AG09309 (cell line): ENCODE measurements at regions not wholly inside any gene's neighbourhood (a gene's known extent, or its start where the extent isn't known, plus 50 kb on each side); places are given as distances from the start of the nearest gene placed in this dataset.

Source experiments
- DNase-seq: peaks from one replicate; pipeline ENCODE4 v3.0.0-alpha.2; 2010; ENCODE audit warnings: low read depth
- H3K4me3 ChIP-seq: 2 replicates; pipeline ENCODE4 v1.5.1; 2011; ENCODE audit warnings: mild to moderate bottlenecking, low read depth, low read length, moderate library complexity; ENCODE audit not compliant: control insufficient read depth
- CTCF ChIP-seq: IDR thresholded peaks from 2 replicates; pipeline ENCODE4 v1.5.1; 2011; ENCODE audit warnings: mild to moderate bottlenecking, low read depth, low read length, inconsistent platforms; ENCODE audit not compliant: insufficient read depth, control insufficient read depth; ENCODE audit errors: missing control alignments

DNA sequence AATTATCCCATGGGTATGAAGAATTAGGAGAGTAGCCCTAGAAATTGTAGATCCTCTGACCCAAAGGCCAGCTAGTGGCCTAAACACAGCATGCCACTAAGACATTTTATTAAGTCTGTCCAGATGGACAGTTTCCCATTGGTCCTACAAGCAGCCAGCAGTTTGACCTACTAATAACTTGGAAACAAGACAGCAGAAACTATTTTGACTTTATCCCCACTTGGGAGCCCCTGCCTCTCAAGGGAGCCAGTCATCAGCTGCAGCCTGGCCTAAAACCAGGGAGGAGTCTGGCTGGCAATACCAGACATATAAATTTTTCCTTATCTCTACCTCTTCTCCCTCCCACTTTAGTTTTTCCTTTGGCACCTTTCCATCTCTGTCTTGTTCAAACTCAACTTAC is 222.6 kb upstream of the KCTD3 start:
- TF ChIP-seq CTCF = no peak
- H3K4me3 ChIP-seq = no peak overlapping the region
- DNase-seq = no peak

DNA sequence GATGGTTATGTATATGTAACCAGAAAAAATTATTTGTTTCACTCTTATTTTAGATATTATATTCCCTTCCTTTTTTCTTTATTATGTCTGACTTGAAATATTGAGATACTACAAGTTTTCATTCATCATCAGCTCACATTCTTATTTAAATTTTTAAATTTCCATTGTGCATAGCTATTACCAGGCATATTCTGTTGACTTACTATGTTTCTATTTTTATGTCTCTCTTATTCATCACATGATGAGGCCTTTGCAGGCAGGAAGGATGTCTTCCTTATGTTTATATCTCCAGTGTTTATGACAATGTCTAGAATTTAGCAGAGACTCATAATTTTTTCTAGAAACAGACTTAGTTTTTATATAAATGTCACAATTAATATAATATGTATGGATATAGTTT is 221.9 kb upstream of the KCTD3 start:
- no peak for DNase-seq
- no peak overlapping the region for H3K4me3 ChIP-seq
- no peak for TF ChIP-seq CTCF

DNA sequence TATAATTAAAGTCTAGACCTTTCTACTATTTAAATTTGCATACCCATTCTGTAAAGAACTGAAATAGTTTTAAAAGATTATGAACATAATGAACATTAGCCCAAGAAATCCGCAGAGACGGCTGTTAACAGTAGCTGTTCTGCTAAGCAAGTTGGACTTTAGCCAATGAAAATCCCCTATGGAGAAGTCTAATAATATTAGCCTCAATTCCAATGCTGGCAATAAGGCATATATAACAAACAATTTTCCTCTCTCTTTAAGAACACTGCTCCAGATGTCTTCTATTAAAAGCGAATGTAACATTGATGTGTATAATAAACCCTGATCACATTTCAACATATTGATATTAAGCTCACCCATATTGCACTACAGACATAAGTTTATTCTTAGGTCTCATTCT is 221.3 kb upstream of the KCTD3 start:
- DNase-seq = no peak
- H3K4me3 ChIP-seq = no peak overlapping the region
- no peak for TF ChIP-seq CTCF

DNA sequence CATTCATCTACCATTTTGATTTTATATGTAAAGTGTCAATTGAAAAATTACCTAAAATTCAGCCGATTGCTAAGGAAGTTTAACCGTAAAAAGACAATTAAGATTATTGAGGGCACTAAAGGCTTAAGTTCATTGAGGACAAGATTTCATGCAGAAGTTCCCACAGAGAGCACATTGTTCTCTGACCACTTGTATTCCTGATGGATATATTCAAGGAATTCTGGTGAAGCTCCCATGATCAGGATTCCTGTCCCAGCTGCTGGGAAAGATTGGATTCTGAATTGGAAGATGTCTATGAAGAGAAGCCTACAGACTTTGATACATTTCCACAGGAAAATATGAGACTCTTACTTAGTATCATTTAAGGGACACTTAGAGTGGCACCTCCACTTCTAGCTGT is 209.2 kb upstream of the KCTD3 start:
- DNase-seq = no peak

GRCh38 chr1:215358356-215358755 is 208.7 kb upstream of the KCTD3 start:
- no peak for TF ChIP-seq CTCF
- no peak for DNase-seq

More for the DNA sequence above, 209.2 kb upstream of the KCTD3 start:
- TF ChIP-seq CTCF = no peak
- H3K4me3 ChIP-seq = no peak overlapping the region

GRCh38 chr1:215360031-215360430 is 207.1 kb upstream of the KCTD3 start:
- TF ChIP-seq CTCF = no peak
- no peak overlapping the region for H3K4me3 ChIP-seq
- no peak for DNase-seq

More at GRCh38 chr1:215358356-215358755, 208.7 kb upstream of the KCTD3 start:
- no peak overlapping the region for H3K4me3 ChIP-seq

- H3K4me3 ChIP-seq = no peak overlapping the region
- DNase-seq = no peak
- no peak for TF ChIP-seq CTCF
Observed at GRCh38 chr1:215360758-215361157, 206.3 kb upstream of the KCTD3 start.
